BE2C (cell line): ENCODE measurements at regions not wholly inside any gene's neighbourhood (a gene's known extent, or its start where the extent isn't known, plus 50 kb on each side); places are given as distances from the start of the nearest gene placed in this dataset.
"Not testable (repeated sequence)": the region's sequence is repeated elsewhere in the genome, so short reads cannot be mapped to it uniquely, and the experiment has no call there.

Experiments used
- DNase-seq: peaks from one replicate; pipeline ENCODE4 v3.0.0-alpha.2; 2020
- H3K27me3 ChIP-seq: fragments of 250-450 bp; sonication (Bioruptor Pico); 2 replicates; pipeline ENCODE4 v1.5.1; 2020; ENCODE audit warnings: mild to moderate bottlenecking
- H3K36me3 ChIP-seq: fragments of 250-450 bp; sonication (Bioruptor Pico); 2 replicates; pipeline ENCODE4 v1.5.1; 2020; ENCODE audit warnings: mild to moderate bottlenecking
- H3K4me1 ChIP-seq: fragments of 250-450 bp; sonication (Bioruptor Pico); 2 replicates; pipeline ENCODE4 v1.5.1; 2020
- H3K4me3 ChIP-seq: 2 replicates; pipeline ENCODE4 v1.5.1; 2011; ENCODE audit warnings: low read depth, low read length
- H3K9me3 ChIP-seq: fragments of 250-450 bp; sonication (Bioruptor Pico); 2 replicates; pipeline ENCODE4 v1.5.1; 2020
- CTCF ChIP-seq: IDR thresholded peaks from 2 replicates; pipeline ENCODE4 v1.5.1; 2012; ENCODE audit warnings: mild to moderate bottlenecking, low read depth, low read length

- H3K9me3 ChIP-seq = no peaks in the 10 kb centered on the region; the same call in 1 of the 2 replicates
- H3K36me3 ChIP-seq = no peaks in the 10 kb centered on the region
- H3K27me3 ChIP-seq = no peaks in the 10 kb centered on the region; the same call in 1 of the 2 replicates
- peak; percentile 89 for TF ChIP-seq CTCF
- no peaks in the 10 kb centered on the region for H3K4me1 ChIP-seq
- DNase-seq = peak; percentile 39
- H3K4me3 ChIP-seq = no peak overlapping the region
Measured at GRCh38 chr9:75265525-75265972, 177.2 kb downstream of the OSTF1 start.

GRCh38 chr9:75269197-75269596, 180.9 kb downstream of the OSTF1 start:
- no peaks in the 10 kb centered on the region for H3K9me3 ChIP-seq
- H3K4me3 ChIP-seq = no peak overlapping the region
- H3K36me3 ChIP-seq = no peaks in the 10 kb centered on the region
- no peak for DNase-seq
- TF ChIP-seq CTCF = no peak
- no peaks in the 10 kb centered on the region for H3K27me3 ChIP-seq
- no peaks in the 10 kb centered on the region for H3K4me1 ChIP-seq

GRCh38 chr9:75273055-75273454, 184.7 kb downstream of the OSTF1 start:
- H3K4me3 ChIP-seq, DNase-seq, H3K36me3 ChIP-seq, H3K27me3 ChIP-seq, H3K4me1 ChIP-seq, H3K9me3 ChIP-seq: not testable (repeated sequence)

- Histone ChIP-seq H3K36me3 (no peaks in the 10 kb centered on the region), H3K27me3 (no peaks in the 10 kb centered on the region), H3K9me3 (no peaks in the 10 kb centered on the region), H3K4me1 (no peaks in the 10 kb centered on the region; the same call in none of the 2 replicates), H3K4me3 (no peak overlapping the region)
- no peak for DNase-seq
- no peak for TF ChIP-seq CTCF
Measured at GRCh38 chr9:75274781-75275180, 186.5 kb downstream of the OSTF1 start.

GRCh38 chr9:75282047-75282446, 193.7 kb downstream of the OSTF1 start:
- Histone ChIP-seq H3K36me3 (no peaks in the 10 kb centered on the region), H3K4me1 (no peaks in the 10 kb centered on the region; the same call in none of the 2 replicates), H3K9me3 (no peaks in the 10 kb centered on the region), H3K27me3 (no peaks in the 10 kb centered on the region), H3K4me3 (no peak overlapping the region)
- no peak for DNase-seq
- no peak for TF ChIP-seq CTCF

- no peak for DNase-seq
- no peaks in the 10 kb centered on the region for H3K36me3 ChIP-seq
- no peaks in the 10 kb centered on the region for H3K9me3 ChIP-seq
- no peak overlapping the region for H3K4me3 ChIP-seq
- H3K4me1 ChIP-seq = no peaks in the 10 kb centered on the region
- TF ChIP-seq CTCF = no peak
- H3K27me3 ChIP-seq = no peaks in the 10 kb centered on the region
Measured at GRCh38 chr9:75289332-75289731, 201.0 kb downstream of the OSTF1 start.

GRCh38 chr9:75299324-75299723, 211.0 kb downstream of the OSTF1 start:
- no peaks in the 10 kb centered on the region for H3K36me3 ChIP-seq
- no peaks in the 10 kb centered on the region for H3K4me1 ChIP-seq
- DNase-seq = no peak
- no peak for TF ChIP-seq CTCF
- H3K27me3 ChIP-seq = no peaks in the 10 kb centered on the region
- no peak overlapping the region for H3K4me3 ChIP-seq
- no peaks in the 10 kb centered on the region for H3K9me3 ChIP-seq
